Keratinocyte (primary cell): ENCODE measurements at regions not wholly inside any gene's neighbourhood (a gene's known extent, or its start where the extent isn't known, plus 50 kb on each side); places are given as distances from the start of the nearest gene placed in this dataset.

Source experiments
- EZH2 ChIP-seq: IDR thresholded peaks from one replicate; pipeline ENCODE4 v1.6.1; 2012; ENCODE audit warnings: inconsistent platforms, mild to moderate bottlenecking, low read length, moderate library complexity
- TF ChIP-seq, protein P1 (sequence below), 3 experiments: IDR thresholded peaks in 1 of 3; conservative IDR thresholded peaks in 1 of 3; optimal IDR thresholded peaks in 1 of 3; 2 replicates in 2 of 3; 3 replicates in 1 of 3; pipeline versions ENCODE3 to v1.5.1; 2011; ENCODE audit warnings: low read length in 3 of 3, mild to moderate bottlenecking in 3 of 3, moderate library complexity in 2 of 3, control low read depth in 1 of 3, inconsistent platforms in 1 of 3; ENCODE audit not compliant: insufficient read depth in 2 of 3; ENCODE audit errors: extremely low read depth in 1 of 3

GRCh38 chr19:30673336-30673735 lies 301.2 kb downstream of the ZNF536 start:
- TF ChIP-seq, protein P1, sequence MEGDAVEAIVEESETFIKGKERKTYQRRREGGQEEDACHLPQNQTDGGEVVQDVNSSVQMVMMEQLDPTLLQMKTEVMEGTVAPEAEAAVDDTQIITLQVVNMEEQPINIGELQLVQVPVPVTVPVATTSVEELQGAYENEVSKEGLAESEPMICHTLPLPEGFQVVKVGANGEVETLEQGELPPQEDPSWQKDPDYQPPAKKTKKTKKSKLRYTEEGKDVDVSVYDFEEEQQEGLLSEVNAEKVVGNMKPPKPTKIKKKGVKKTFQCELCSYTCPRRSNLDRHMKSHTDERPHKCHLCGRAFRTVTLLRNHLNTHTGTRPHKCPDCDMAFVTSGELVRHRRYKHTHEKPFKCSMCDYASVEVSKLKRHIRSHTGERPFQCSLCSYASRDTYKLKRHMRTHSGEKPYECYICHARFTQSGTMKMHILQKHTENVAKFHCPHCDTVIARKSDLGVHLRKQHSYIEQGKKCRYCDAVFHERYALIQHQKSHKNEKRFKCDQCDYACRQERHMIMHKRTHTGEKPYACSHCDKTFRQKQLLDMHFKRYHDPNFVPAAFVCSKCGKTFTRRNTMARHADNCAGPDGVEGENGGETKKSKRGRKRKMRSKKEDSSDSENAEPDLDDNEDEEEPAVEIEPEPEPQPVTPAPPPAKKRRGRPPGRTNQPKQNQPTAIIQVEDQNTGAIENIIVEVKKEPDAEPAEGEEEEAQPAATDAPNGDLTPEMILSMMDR (optimal IDR thresholded peaks at IDR 0.05 in 1 of 3, IDR thresholded peaks at IDR 0.05 in 1 of 3, conservative IDR thresholded peaks at IDR 0.05 in 1 of 3; ENCODE audit: extremely low read depth in 1 of 3, insufficient read depth in 2 of 3, low read length in 3 of 3) = no peak
- TF ChIP-seq EZH2 = no peak
